GM23338 (cell line): ENCODE measurements at regions not wholly inside any gene's neighbourhood (a gene's known extent, or its start where the extent isn't known, plus 50 kb on each side); places are given as distances from the start of the nearest gene placed in this dataset.

ENCODE experiments used
- ATAC-seq: fragments of 200-7000 bp; cut with Tn5 transposase; 3 replicates; pipeline ENCODE4 v1.9.1; 2020
- DNase-seq: peaks from one replicate; pipeline ENCODE4 v3.0.0-alpha.2; 2015; ENCODE audit warnings: low spot score
- H2AFZ ChIP-seq: fragments of 200-600 bp; sonication (generic); 2 replicates; pipeline ENCODE4 v1.8.0; 2016; ENCODE audit warnings: antibody characterized with exemption, mild to moderate bottlenecking, moderate library complexity
- H3F3A ChIP-seq: fragments of 200-600 bp; sonication (generic); replicated peaks from 2 replicates; pipeline ENCODE4 v1.8.0; 2017; ENCODE audit warnings: antibody characterized with exemption, mixed run types, low read depth
- H3K27ac ChIP-seq: fragments of 200-600 bp; sonication (generic); 2 replicates; pipeline ENCODE4 v1.6.1; 2016; ENCODE audit warnings: low read depth
- H3K27me3 ChIP-seq: fragments of 200-600 bp; sonication (generic); 2 replicates; pipeline ENCODE4 v1.8.0; 2016; ENCODE audit warnings: mild to moderate bottlenecking, mixed run types, moderate library complexity; ENCODE audit not compliant: insufficient read depth
- H3K36me3 ChIP-seq: fragments of 200-600 bp; sonication (generic); 2 replicates; pipeline ENCODE4 v1.8.0; 2016; ENCODE audit warnings: mild to moderate bottlenecking; ENCODE audit not compliant: insufficient read depth
- H3K4me1 ChIP-seq: fragments of 200-600 bp; sonication (generic); 2 replicates; pipeline ENCODE4 v1.8.0; 2016; ENCODE audit warnings: mild to moderate bottlenecking, moderate library complexity; ENCODE audit not compliant: insufficient read depth
- H3K4me2 ChIP-seq: fragments of 200-600 bp; sonication (generic); 2 replicates; pipeline ENCODE4 v1.7.1; 2017; ENCODE audit warnings: mixed run types
- H3K4me3 ChIP-seq: fragments of 200-600 bp; sonication (generic); 2 replicates; pipeline ENCODE4 v1.6.1; 2016; ENCODE audit warnings: mixed run types
- H3K79me2 ChIP-seq: fragments of 200-600 bp; sonication (generic); replicated peaks from 2 replicates; pipeline ENCODE4 v1.8.0; 2017; ENCODE audit warnings: mild to moderate bottlenecking; ENCODE audit not compliant: insufficient read depth
- H3K9me2 ChIP-seq: fragments of 200-600 bp; sonication (generic); 2 replicates; pipeline ENCODE4 v1.8.0; 2017; ENCODE audit not compliant: insufficient read depth
- H4K20me1 ChIP-seq: fragments of 200-600 bp; sonication (generic); replicated peaks from 2 replicates; pipeline ENCODE4 v1.8.0; 2017; ENCODE audit warnings: mild to moderate bottlenecking; ENCODE audit not compliant: insufficient read depth
- H3K27ac Mint-ChIP-seq: 2 replicates; pipeline ENCODE4 v1.8.0; 2020; ENCODE audit warnings: inconsistent platforms, mild to moderate bottlenecking, moderate library complexity, mixed read lengths
- H3K27me3 Mint-ChIP-seq: 3 replicates; pipeline ENCODE4 v1.8.0; 2022; ENCODE audit warnings: low read depth, mild to moderate bottlenecking, moderate library complexity, mixed read lengths, inconsistent platforms; ENCODE audit not compliant: insufficient read depth, poor library complexity
- H3K36me3 Mint-ChIP-seq: 3 replicates; pipeline ENCODE4 v1.8.0; 2021; ENCODE audit warnings: low read depth, mild to moderate bottlenecking, inconsistent platforms, moderate library complexity, mixed read lengths
- H3K4me1 Mint-ChIP-seq: 3 replicates; pipeline ENCODE4 v1.8.0; 2020; ENCODE audit warnings: mild to moderate bottlenecking, inconsistent platforms, mixed read lengths
- H3K4me3 Mint-ChIP-seq: 3 replicates; pipeline ENCODE4 v1.8.0; 2021; ENCODE audit warnings: moderate library complexity, mild to moderate bottlenecking, inconsistent platforms, mixed read lengths
- H3K9me3 Mint-ChIP-seq: 3 replicates; pipeline ENCODE4 v1.8.0; 2020; ENCODE audit warnings: moderate library complexity, mild to moderate bottlenecking, inconsistent platforms, mixed read lengths
- CTCF ChIP-seq, 2 experiments: fragments of 200-600 bp in 1 of 2; sonication (generic) in 1 of 2; conservative IDR thresholded peaks; 2 replicates each; pipeline versions ENCODE4 v1.5.1 to v1.6.1; 2016 to 2017; ENCODE audit warnings: antibody characterized with exemption in 2 of 2, low read depth in 2 of 2, mild to moderate bottlenecking in 2 of 2, moderate library complexity in 1 of 2
- ETS1 ChIP-seq: IDR thresholded peaks from 2 replicates; pipeline ENCODE4 v1.6.1; 2016; ENCODE audit warnings: antibody characterized with exemption
- EZH2 ChIP-seq: fragments of 200-600 bp; sonication (generic); IDR thresholded peaks from one replicate; pipeline ENCODE4 v1.8.0; 2017; ENCODE audit warnings: antibody characterized with exemption, mild to moderate bottlenecking, low read depth; ENCODE audit not compliant: unreplicated experiment
- EZH2phosphoT487 ChIP-seq: fragments of 200-600 bp; sonication (generic); IDR thresholded peaks from one replicate; pipeline ENCODE4 v1.8.1; 2018; ENCODE audit warnings: antibody characterized with exemption; ENCODE audit not compliant: unreplicated experiment
- POLR2AphosphoS5 ChIP-seq: IDR thresholded peaks from 2 replicates; pipeline ENCODE4 v1.6.1; 2016; ENCODE audit warnings: antibody characterized with exemption, low read depth
- REST ChIP-seq: IDR thresholded peaks from one replicate; pipeline ENCODE4 v1.6.1; 2018; ENCODE audit warnings: antibody characterized with exemption; ENCODE audit not compliant: unreplicated experiment
- STAT1 ChIP-seq: IDR thresholded peaks from one replicate; pipeline ENCODE4 v1.6.1; 2016; ENCODE audit warnings: antibody characterized with exemption; ENCODE audit not compliant: unreplicated experiment
- ZNF331 ChIP-seq: fragments of 250-450 bp; sonication (Bioruptor Pico); IDR thresholded peaks from 2 replicates; pipeline ENCODE4 v1.5.0; 2020; ENCODE audit warnings: low read depth, mild to moderate bottlenecking, moderate library complexity
- ZNF462 ChIP-seq: fragments of 250-450 bp; sonication (Bioruptor Pico); IDR thresholded peaks from 2 replicates; pipeline ENCODE4 v1.5.0; 2020; ENCODE audit warnings: mild to moderate bottlenecking, moderate library complexity

GRCh38 chr11:122365610-122366360 lies 249.8 kb upstream of the BLID start:
- no peaks in the 10 kb centered on the region for H3K36me3 ChIP-seq
- Mint-ChIP-seq H3K9me3 (peaks cover 5% of the 10 kb centered on the region; the same call in 2 of the 3 replicates), H3K27ac (no peak overlapping the region), H3K4me3 (no peak overlapping the region), H3K36me3 (peaks cover 5% of the 10 kb centered on the region; the same call in 2 of the 3 replicates), H3K4me1 (peaks cover 25% of the 10 kb centered on the region), H3K27me3 (no peaks in the 10 kb centered on the region)
- TF ChIP-seq EZH2 (no peak), ETS1 (no peak), STAT1 (no peak), CTCF (conservative IDR thresholded peaks at IDR 0.05; ENCODE audit: low read depth in 2 of 2) (no peak), POLR2AphosphoS5 (no peak), ZNF462 (CRISPR knock-in tag) (no peak), REST (no peak), EZH2phosphoT487 (no peak), ZNF331 (CRISPR knock-in tag) (no peak)
- no peaks in the 10 kb centered on the region for H3F3A ChIP-seq
- DNase-seq = no peak
- H4K20me1 ChIP-seq = no peaks in the 10 kb centered on the region
- H2AFZ ChIP-seq = peak overlapping the region; percentile 53
- no peaks in the 10 kb centered on the region for H3K79me2 ChIP-seq
- H3K27me3 ChIP-seq = no peaks in the 10 kb centered on the region
- ATAC-seq = peak; percentile 32; the same call in 2 of the 3 replicates
- no peak overlapping the region for H3K27ac ChIP-seq
- H3K4me1 ChIP-seq = peaks cover 5% of the 10 kb centered on the region; the same call in 1 of the 2 replicates
- H3K9me2 ChIP-seq = no peaks in the 10 kb centered on the region
- no peak overlapping the region for H3K4me3 ChIP-seq
- no peak overlapping the region; the same call in 1 of the 2 replicates for H3K4me2 ChIP-seq
